ENCODE measurements at regions not wholly inside any gene's neighbourhood (a gene's known extent, or its start where the extent isn't known, plus 50 kb on each side); places are given as distances from the start of the nearest gene placed in this dataset.

- TF ChIP-seq POLR2A (IDR thresholded peaks at IDR 0.05) (no peak), CTCF (IDR thresholded peaks at IDR 0.05) (no peak)
Measured at GRCh38 chr12:61018571-61018970, 1241.6 kb upstream of the USP15 start.

All from breast epithelium (tissue), 3 donors.